ENCODE measurements at regions not wholly inside any gene's neighbourhood (a gene's known extent, or its start where the extent isn't known, plus 50 kb on each side); places are given as distances from the start of the nearest gene placed in this dataset.

DNA sequence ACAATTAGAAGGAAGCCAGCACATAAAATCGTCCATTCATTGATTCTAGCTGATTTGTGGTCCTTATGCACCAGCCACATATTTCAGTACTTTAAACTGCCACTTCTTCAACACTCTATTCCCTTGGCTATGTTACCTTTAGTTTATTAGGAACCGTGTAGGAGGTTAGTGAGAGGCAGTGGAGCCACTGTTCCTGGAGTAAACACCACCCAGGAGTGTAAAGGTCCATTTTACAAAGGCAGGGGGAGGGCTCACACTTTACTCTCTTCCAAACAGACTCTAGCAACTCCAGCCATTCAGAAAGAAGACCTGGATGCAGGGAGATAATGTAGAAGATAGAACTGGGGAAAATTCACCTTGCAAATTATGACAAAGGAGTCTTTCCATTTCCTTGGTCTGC lies 170.2 kb upstream of the RPS23 start:
- TF ChIP-seq, protein P1, sequence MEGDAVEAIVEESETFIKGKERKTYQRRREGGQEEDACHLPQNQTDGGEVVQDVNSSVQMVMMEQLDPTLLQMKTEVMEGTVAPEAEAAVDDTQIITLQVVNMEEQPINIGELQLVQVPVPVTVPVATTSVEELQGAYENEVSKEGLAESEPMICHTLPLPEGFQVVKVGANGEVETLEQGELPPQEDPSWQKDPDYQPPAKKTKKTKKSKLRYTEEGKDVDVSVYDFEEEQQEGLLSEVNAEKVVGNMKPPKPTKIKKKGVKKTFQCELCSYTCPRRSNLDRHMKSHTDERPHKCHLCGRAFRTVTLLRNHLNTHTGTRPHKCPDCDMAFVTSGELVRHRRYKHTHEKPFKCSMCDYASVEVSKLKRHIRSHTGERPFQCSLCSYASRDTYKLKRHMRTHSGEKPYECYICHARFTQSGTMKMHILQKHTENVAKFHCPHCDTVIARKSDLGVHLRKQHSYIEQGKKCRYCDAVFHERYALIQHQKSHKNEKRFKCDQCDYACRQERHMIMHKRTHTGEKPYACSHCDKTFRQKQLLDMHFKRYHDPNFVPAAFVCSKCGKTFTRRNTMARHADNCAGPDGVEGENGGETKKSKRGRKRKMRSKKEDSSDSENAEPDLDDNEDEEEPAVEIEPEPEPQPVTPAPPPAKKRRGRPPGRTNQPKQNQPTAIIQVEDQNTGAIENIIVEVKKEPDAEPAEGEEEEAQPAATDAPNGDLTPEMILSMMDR (IDR thresholded peaks at IDR 0.05; ENCODE audit: low read length), result no peak
- no peak for TF ChIP-seq EZH2 (optimal IDR thresholded peaks at IDR 0.05; ENCODE audit: low read depth, low read length)

Data from MM.1S (cell line).